Type B pancreatic cell (in vitro differentiated cells): ENCODE measurements at regions not wholly inside any gene's neighbourhood (a gene's known extent, or its start where the extent isn't known, plus 50 kb on each side); places are given as distances from the start of the nearest gene placed in this dataset.

ENCODE experiments used
- DNase-seq: peaks from one replicate; pipeline ENCODE4 v3.0.0; 2021; ENCODE audit warnings: mixed read lengths; ENCODE audit not compliant: unreplicated experiment; ENCODE audit errors: extremely low spot score
- H3K27ac Mint-ChIP-seq: 2 replicates; pipeline ENCODE4 v1.8.0; 2021; ENCODE audit warnings: mild to moderate bottlenecking, mixed read lengths
- H3K27me3 Mint-ChIP-seq: 2 replicates; pipeline ENCODE4 v1.8.0; 2021; ENCODE audit warnings: mixed read lengths
- H3K36me3 Mint-ChIP-seq: 2 replicates; pipeline ENCODE4 v1.8.0; 2021; ENCODE audit warnings: mixed read lengths
- H3K4me1 Mint-ChIP-seq: one replicate; pipeline ENCODE4 v1.8.0; 2021; ENCODE audit warnings: mixed read lengths; ENCODE audit not compliant: unreplicated experiment
- H3K4me3 Mint-ChIP-seq: 2 replicates; pipeline ENCODE4 v1.8.0; 2021; ENCODE audit warnings: mild to moderate bottlenecking, mixed read lengths
- H3K9me3 Mint-ChIP-seq: 2 replicates; pipeline ENCODE4 v1.8.0; 2021; ENCODE audit warnings: mixed read lengths
- TF ChIP-seq, protein P1 (sequence below): fragments of 200-600 bp; sonication (generic); conservative IDR thresholded peaks from 2 replicates; pipeline ENCODE4 v1.5.0; 2021; ENCODE audit warnings: antibody characterized with exemption, mild to moderate bottlenecking

DNA sequence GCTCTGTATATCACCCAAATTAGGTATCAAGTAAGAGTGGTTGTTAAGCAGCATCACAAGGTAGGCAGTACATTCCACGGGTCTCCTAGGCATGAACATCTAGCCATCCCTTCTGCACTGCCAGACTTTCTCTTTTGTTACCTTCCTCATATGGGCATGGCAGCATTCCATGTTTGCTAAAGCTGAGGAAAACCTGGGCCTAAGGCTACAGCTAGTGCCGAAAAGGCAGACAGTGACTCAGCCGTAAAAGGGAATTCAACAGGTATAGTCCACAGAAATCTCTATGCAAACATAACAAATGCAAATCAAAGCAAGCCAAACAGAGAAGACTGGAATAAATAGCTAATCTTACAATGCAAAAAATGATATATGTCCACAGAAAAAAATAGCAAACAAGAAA lies 645.4 kb downstream of the ZBBX start:
- no peaks in the 10 kb centered on the region for H3K9me3 Mint-ChIP-seq

DNA sequence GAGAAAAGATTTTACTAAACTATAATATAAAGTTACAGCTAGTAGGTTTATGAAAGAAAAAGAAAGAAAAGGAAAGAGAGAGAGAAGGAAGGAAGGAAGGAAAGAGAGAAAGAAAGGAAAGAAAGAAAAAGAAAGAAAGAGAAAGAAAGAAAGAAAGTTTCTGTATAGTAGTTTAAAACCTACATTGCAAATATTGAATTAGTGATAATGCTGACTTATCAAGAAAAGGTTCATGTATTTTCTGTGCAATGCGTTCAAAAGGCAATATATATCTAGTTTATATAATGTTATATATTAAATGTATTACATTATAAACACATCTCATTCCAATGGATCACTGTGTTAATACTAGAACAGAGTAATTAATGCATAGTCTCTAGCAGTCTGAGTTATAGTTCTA lies 648.4 kb downstream of the ZBBX start:
- TF ChIP-seq, protein P1, sequence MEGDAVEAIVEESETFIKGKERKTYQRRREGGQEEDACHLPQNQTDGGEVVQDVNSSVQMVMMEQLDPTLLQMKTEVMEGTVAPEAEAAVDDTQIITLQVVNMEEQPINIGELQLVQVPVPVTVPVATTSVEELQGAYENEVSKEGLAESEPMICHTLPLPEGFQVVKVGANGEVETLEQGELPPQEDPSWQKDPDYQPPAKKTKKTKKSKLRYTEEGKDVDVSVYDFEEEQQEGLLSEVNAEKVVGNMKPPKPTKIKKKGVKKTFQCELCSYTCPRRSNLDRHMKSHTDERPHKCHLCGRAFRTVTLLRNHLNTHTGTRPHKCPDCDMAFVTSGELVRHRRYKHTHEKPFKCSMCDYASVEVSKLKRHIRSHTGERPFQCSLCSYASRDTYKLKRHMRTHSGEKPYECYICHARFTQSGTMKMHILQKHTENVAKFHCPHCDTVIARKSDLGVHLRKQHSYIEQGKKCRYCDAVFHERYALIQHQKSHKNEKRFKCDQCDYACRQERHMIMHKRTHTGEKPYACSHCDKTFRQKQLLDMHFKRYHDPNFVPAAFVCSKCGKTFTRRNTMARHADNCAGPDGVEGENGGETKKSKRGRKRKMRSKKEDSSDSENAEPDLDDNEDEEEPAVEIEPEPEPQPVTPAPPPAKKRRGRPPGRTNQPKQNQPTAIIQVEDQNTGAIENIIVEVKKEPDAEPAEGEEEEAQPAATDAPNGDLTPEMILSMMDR, result no peak
- Mint-ChIP-seq H3K27ac (no peak overlapping the region), H3K4me3 (no peak overlapping the region), H3K9me3 (no peaks in the 10 kb centered on the region), H3K27me3 (no peaks in the 10 kb centered on the region), H3K36me3 (no peaks in the 10 kb centered on the region), H3K4me1 (no peaks in the 10 kb centered on the region)
- no peak for DNase-seq

More for the DNA sequence above, 645.4 kb downstream of the ZBBX start:
- no peaks in the 10 kb centered on the region for H3K36me3 Mint-ChIP-seq
- DNase-seq, result no peak
- H3K4me1 Mint-ChIP-seq, result no peaks in the 10 kb centered on the region
- TF ChIP-seq, protein P1, result no peak
- no peak overlapping the region for H3K27ac Mint-ChIP-seq
- H3K4me3 Mint-ChIP-seq, result no peak overlapping the region
- H3K27me3 Mint-ChIP-seq, result no peaks in the 10 kb centered on the region

DNA sequence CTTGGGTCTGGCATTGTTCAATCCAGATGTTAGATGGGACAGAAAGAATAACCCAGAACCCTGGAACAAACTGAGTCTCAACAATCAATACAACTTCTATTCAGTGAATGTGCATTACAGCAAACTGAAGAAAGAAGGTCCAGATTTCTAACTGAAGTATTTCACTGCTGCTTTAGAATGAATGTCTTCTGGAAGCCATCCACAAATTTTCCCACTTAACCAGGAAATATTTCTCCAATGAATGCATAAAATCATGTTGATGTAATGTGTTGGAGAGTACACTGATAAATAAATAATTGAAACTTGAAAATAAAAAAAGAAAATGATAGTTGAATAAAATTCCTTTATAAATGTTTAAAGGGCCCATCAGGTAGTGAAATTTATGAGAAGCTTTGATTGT lies 658.6 kb downstream of the ZBBX start:
- Mint-ChIP-seq H3K4me3 (no peak overlapping the region), H3K9me3 (no peaks in the 10 kb centered on the region), H3K4me1 (no peaks in the 10 kb centered on the region), H3K36me3 (no peaks in the 10 kb centered on the region), H3K27ac (no peak overlapping the region), H3K27me3 (no peaks in the 10 kb centered on the region)
- no peak for DNase-seq
- TF ChIP-seq, protein P1, result no peak

DNA sequence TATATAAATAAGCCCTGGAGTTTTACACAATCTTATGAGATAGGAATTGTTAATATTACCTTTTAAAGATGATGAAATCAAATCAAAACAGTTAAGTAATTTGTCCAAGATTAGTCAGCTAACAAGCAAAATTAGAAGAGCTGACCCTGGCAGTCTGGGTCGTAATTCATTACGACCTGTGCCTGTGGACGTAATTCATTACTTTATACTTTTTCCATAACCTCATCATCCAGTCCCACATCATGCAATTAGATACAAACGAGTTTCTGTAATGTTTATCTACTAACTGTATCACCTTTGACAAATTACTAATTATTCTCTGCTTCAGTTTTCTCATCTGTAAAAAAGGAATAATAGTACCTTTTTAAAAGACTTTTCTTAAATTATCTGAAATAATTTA lies 665.9 kb downstream of the ZBBX start:
- Mint-ChIP-seq H3K4me3 (no peak overlapping the region), H3K4me1 (no peaks in the 10 kb centered on the region), H3K27ac (no peak overlapping the region), H3K9me3 (peaks cover 8% of the 10 kb centered on the region), H3K36me3 (no peaks in the 10 kb centered on the region), H3K27me3 (no peaks in the 10 kb centered on the region)
- DNase-seq, result no peak
- TF ChIP-seq, protein P1, result no peak

DNA sequence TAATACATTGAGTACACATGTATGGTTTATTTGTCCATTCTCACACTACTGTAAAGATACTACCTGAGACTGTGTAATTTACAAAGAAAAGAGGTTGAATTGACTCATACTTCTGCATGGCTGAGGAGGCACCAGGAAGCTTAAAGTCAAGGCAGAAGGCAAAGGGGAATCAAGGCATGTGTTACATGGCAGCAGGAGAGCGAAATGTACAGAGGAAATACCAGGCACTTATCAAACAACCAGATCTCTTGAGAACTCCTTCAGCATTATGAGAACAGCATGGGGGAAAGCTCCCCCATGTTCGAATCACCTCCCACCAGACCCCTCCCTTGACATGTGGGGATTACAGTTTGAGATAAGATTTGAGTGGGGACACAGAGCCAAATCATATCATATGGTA lies 666.3 kb downstream of the ZBBX start:
- no peaks in the 10 kb centered on the region for H3K27me3 Mint-ChIP-seq
- TF ChIP-seq, protein P1, result no peak
- no peaks in the 10 kb centered on the region for H3K36me3 Mint-ChIP-seq
- peaks cover 8% of the 10 kb centered on the region for H3K9me3 Mint-ChIP-seq
- no peaks in the 10 kb centered on the region for H3K4me1 Mint-ChIP-seq
- no peak for DNase-seq
- H3K4me3 Mint-ChIP-seq, result no peak overlapping the region
- H3K27ac Mint-ChIP-seq, result no peak overlapping the region

DNA sequence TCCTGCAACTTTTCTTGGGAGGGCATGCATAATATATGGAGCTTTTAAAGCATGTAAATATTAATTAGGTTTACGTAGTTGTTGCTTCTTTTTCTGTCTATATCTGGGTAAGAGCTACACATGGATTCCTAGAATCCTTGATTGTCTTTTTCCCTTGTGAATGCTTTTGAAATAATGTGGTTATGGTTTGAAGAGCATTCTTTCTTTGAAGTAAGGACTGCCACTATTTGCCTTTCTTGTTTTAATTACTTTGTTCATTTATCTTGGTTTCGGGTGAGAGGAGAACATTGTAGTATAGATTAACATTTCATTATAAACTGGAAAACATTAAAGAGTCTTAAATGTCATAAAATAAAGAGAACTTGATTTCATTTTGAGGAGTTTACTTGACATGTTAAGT lies 674.0 kb downstream of the ZBBX start:
- no peak for DNase-seq
- no peak overlapping the region for H3K27ac Mint-ChIP-seq
- H3K36me3 Mint-ChIP-seq, result no peaks in the 10 kb centered on the region
- H3K27me3 Mint-ChIP-seq, result no peaks in the 10 kb centered on the region
- no peaks in the 10 kb centered on the region for H3K4me1 Mint-ChIP-seq
- no peak overlapping the region for H3K4me3 Mint-ChIP-seq
- H3K9me3 Mint-ChIP-seq, result no peaks in the 10 kb centered on the region
- TF ChIP-seq, protein P1, result no peak
